GM18499 (cell line): ENCODE measurements at regions not wholly inside any gene's neighbourhood (a gene's known extent, or its start where the extent isn't known, plus 50 kb on each side); places are given as distances from the start of the nearest gene placed in this dataset.

Source experiments
- ATAC-seq: cut with Tn5 transposase; IDR thresholded peaks from one replicate; pipeline ENCODE4 v1.9.1; 2021; ENCODE audit warnings: moderate number of reproducible peaks; ENCODE audit not compliant: insufficient read depth, unreplicated experiment

- ATAC-seq = no peak
Measured at GRCh38 chr18:78762753-78763152, 216.9 kb upstream of the SALL3 start.

- ATAC-seq = no peak
Measured at GRCh38 chr18:78764544-78764943, 215.1 kb upstream of the SALL3 start.

GRCh38 chr18:78765142-78765541, 214.5 kb upstream of the SALL3 start:
- ATAC-seq = no peak

- no peak for ATAC-seq
Measured at GRCh38 chr18:78765637-78766281, 213.9 kb upstream of the SALL3 start.

GRCh38 chr18:78766651-78767533, 212.7 kb upstream of the SALL3 start:
- no peak for ATAC-seq

GRCh38 chr18:78767648-78768071, 212.0 kb upstream of the SALL3 start:
- no peak for ATAC-seq

- ATAC-seq = no peak
Measured at GRCh38 chr18:78768221-78768620, 211.4 kb upstream of the SALL3 start.

- no peak for ATAC-seq
Measured at GRCh38 chr18:78768656-78769501, 210.7 kb upstream of the SALL3 start.

GRCh38 chr18:78769502-78770105, 210.0 kb upstream of the SALL3 start:
- ATAC-seq = no peak

GRCh38 chr18:78770139-78770822, 209.3 kb upstream of the SALL3 start:
- ATAC-seq = no peak

- no peak for ATAC-seq
Measured at GRCh38 chr18:78770823-78771139, 208.8 kb upstream of the SALL3 start.

GRCh38 chr18:78771496-78772359, 207.9 kb upstream of the SALL3 start:
- ATAC-seq = no peak

GRCh38 chr18:78772360-78773302, 207.0 kb upstream of the SALL3 start:
- ATAC-seq = no peak

GRCh38 chr18:78773303-78773755, 206.3 kb upstream of the SALL3 start:
- ATAC-seq = no peak

- no peak for ATAC-seq
Measured at GRCh38 chr18:78773819-78774218, 205.8 kb upstream of the SALL3 start.

GRCh38 chr18:78774741-78775141, 204.9 kb upstream of the SALL3 start:
- no peak for ATAC-seq

GRCh38 chr18:78776151-78776550, 203.5 kb upstream of the SALL3 start:
- no peak for ATAC-seq

GRCh38 chr18:78776706-78777285, 202.8 kb upstream of the SALL3 start:
- ATAC-seq = no peak
